GM12878 (cell line): ENCODE measurements at regions not wholly inside any gene's neighbourhood (a gene's known extent, or its start where the extent isn't known, plus 50 kb on each side); places are given as distances from the start of the nearest gene placed in this dataset.
A peak's percentile ranks its signal among the peaks of the same experiment; 100 is the strongest.

Experiments
- ATAC-seq: fragments of 200-7000 bp; cut with Tn5 transposase; 3 replicates; pipeline ENCODE4 v1.9.1; 2020; ENCODE audit warnings: mild to moderate bottlenecking, moderate library complexity
- BruUV-seq: library from RNA; stranded (reverse); fragments of 400-500 nt; replicated peaks from 2 replicates; lab custom pipeline; 2021; lab: Mats Ljungman, UMichigan
- CTCF ChIA-PET: fragments of 300-600 bp; sonication (Branson Sonifier 250); formaldehyde crosslinking; extraction: SDS; loops from one replicate; lab custom pipeline; 2021; ENCODE audit warnings: inconsistent platforms; lab: Yijun Ruan, JAX
- POLR2A ChIA-PET: fragments of 350-600 bp; formaldehyde crosslinking; extraction: SDS; loops from one replicate; lab custom pipeline; 2021; ENCODE audit warnings: inconsistent platforms; lab: Charles Lee
- RAD21 ChIA-PET: fragments of 300-600 bp; sonication (Branson Sonifier 250); formaldehyde crosslinking; loops from one replicate; lab custom pipeline; 2023; ENCODE audit warnings: antibody characterized with exemption; ENCODE audit not compliant: unreplicated experiment; lab: Charles Lee
- SMC1A ChIA-PET: fragments of 300-600 bp; sonication (Branson Sonifier 250); formaldehyde crosslinking; loops from one replicate; lab custom pipeline; 2023; ENCODE audit not compliant: unreplicated experiment, uncharacterized antibody; lab: Charles Lee
- DNase-seq: peaks from one replicate; pipeline ENCODE4 v3.0.0-alpha.2; 2011; ENCODE audit warnings: low read depth, low spot score
- FAIRE-seq: peaks from 3 replicates; lab custom pipeline; 2011; peaks lifted over from hg19 to GRCh38; lab: Jason Lieb, UNC
- H2AFZ ChIP-seq: 2 replicates; pipeline ENCODE4 v1.6.0; 2011; ENCODE audit warnings: low read depth, low read length, control low read depth; ENCODE audit not compliant: control insufficient read depth
- H3K27ac ChIP-seq: 2 replicates; pipeline ENCODE4 v1.5.1; 2011; ENCODE audit warnings: control low read depth; ENCODE audit not compliant: control insufficient read depth, insufficient read depth
- H3K27me3 ChIP-seq, 2 experiments: replicated peaks in 1 of 2; 2 replicates each; pipeline versions ENCODE4 v1.6.0 to v1.6.1; 2011; ENCODE audit warnings: low read length in 1 of 2; ENCODE audit not compliant: control insufficient read depth in 2 of 2, insufficient read depth in 2 of 2
- H3K36me3 ChIP-seq, 2 experiments: 2 replicates each; pipeline ENCODE4 v1.5.1; 2011; ENCODE audit warnings: low read length in 1 of 2; ENCODE audit not compliant: control insufficient read depth in 2 of 2, insufficient read depth in 2 of 2
- H3K4me1 ChIP-seq: 2 replicates; pipeline ENCODE4 v1.6.1; 2011; ENCODE audit warnings: mild to moderate bottlenecking, low read length, moderate library complexity, mixed read lengths; ENCODE audit not compliant: control insufficient read depth, insufficient read depth
- H3K4me2 ChIP-seq: 2 replicates; pipeline ENCODE4 v1.6.0; 2011; ENCODE audit warnings: control low read depth; ENCODE audit not compliant: control insufficient read depth, insufficient read depth
- H3K4me3 ChIP-seq: fragments of 200-600 bp; sonication (generic); 2 replicates; pipeline ENCODE4 v1.5.1; 2016
- H3K79me2 ChIP-seq: 2 replicates; pipeline ENCODE4 v1.6.0; 2011; ENCODE audit warnings: low read length; ENCODE audit not compliant: control insufficient read depth, insufficient read depth
- H3K9ac ChIP-seq: 2 replicates; pipeline ENCODE4 v1.8.0; 2011; ENCODE audit warnings: low read length, control low read depth, mixed read lengths; ENCODE audit not compliant: control insufficient read depth, insufficient read depth
- H3K9me3 ChIP-seq: replicated peaks from 3 replicates; pipeline ENCODE4 v1.5.1; 2011; ENCODE audit warnings: mild to moderate bottlenecking, low read length; ENCODE audit not compliant: control insufficient read depth, insufficient read depth
- H4K20me1 ChIP-seq: 2 replicates; pipeline ENCODE4 v1.6.0; 2011; ENCODE audit not compliant: control insufficient read depth, insufficient read depth
- BCLAF1 ChIP-seq: fragments of 450-650 bp; IDR thresholded peaks from 2 replicates; pipeline ENCODE4 v1.6.1; 2017; ENCODE audit warnings: antibody characterized with exemption, mild to moderate bottlenecking, moderate library complexity
- BRCA1 ChIP-seq: IDR thresholded peaks from 2 replicates; pipeline ENCODE4 v1.6.1; 2011; ENCODE audit warnings: low read depth, low read length, improper control_type of control experiment
- CHD2 ChIP-seq: IDR thresholded peaks from 2 replicates; pipeline ENCODE4 v1.6.1; 2011; ENCODE audit warnings: low read depth, low read length, improper control_type of control experiment, borderline replicate concordance
- E2F8 ChIP-seq: fragments of 450-650 bp; IDR thresholded peaks from 2 replicates; pipeline ENCODE4 v1.6.1; 2018; ENCODE audit warnings: mild to moderate bottlenecking, low read depth, moderate library complexity; ENCODE audit not compliant: partially characterized antibody
- EP300 ChIP-seq, 2 experiments: fragments of 150-350 bp in 1 of 2; IDR thresholded peaks; 2 replicates each; pipeline ENCODE4 v1.6.1; 2011 to 2012; ENCODE audit warnings: low read depth in 2 of 2, low read length in 2 of 2, borderline replicate concordance in 1 of 2, improper control_type of control experiment in 1 of 2, inconsistent platforms in 1 of 2; ENCODE audit not compliant: control insufficient read depth in 1 of 2
- IRF5 ChIP-seq: fragments of 450-650 bp; IDR thresholded peaks from 2 replicates; pipeline ENCODE4 v1.6.1; 2017; ENCODE audit warnings: borderline replicate concordance
- KLF5 ChIP-seq: fragments of 450-650 bp; IDR thresholded peaks from 2 replicates; pipeline ENCODE4 v1.6.1; 2014; ENCODE audit warnings: mild to moderate bottlenecking; ENCODE audit not compliant: partially characterized antibody
- MEF2B ChIP-seq: fragments of 450-650 bp; IDR thresholded peaks from 2 replicates; pipeline ENCODE4 v1.6.1; 2018; ENCODE audit warnings: mild to moderate bottlenecking, moderate library complexity; ENCODE audit not compliant: partially characterized antibody, poor library complexity, severe bottlenecking
- NFYB ChIP-seq: IDR thresholded peaks from 2 replicates; pipeline ENCODE4 v1.6.1; 2011; ENCODE audit warnings: low read depth, mild to moderate bottlenecking, low read length, improper control_type of control experiment, moderate library complexity; ENCODE audit not compliant: insufficient read depth
- NRF1 ChIP-seq: conservative IDR thresholded peaks from 2 replicates; pipeline ENCODE4 v1.6.1; 2011; ENCODE audit warnings: mild to moderate bottlenecking, low read depth, low read length, improper control_type of control experiment
- SMARCA5 ChIP-seq: fragments of 450-650 bp; IDR thresholded peaks from 2 replicates; pipeline ENCODE4 v1.6.1; 2017; ENCODE audit warnings: mild to moderate bottlenecking
- TCF3 ChIP-seq: IDR thresholded peaks from 2 replicates; pipeline ENCODE4 v1.6.1; 2012; ENCODE audit warnings: low read depth, mild to moderate bottlenecking, low read length, borderline replicate concordance; ENCODE audit not compliant: insufficient read depth
- WGBS: methylation state at CpG from one replicate; pipeline ENCODE4 v1.1.6; 2016; ENCODE audit warnings: low lambda C conversion rate; ENCODE audit not compliant: insufficient replicate concordance, insufficient coverage; ENCODE audit errors: missing lambda C conversion rate; 5-methylcytosine and 5-hydroxymethylcytosine counted together
- in situ Hi-C: fragments of 300-500 bp; cut with MboI; formaldehyde crosslinking; loops from 9 replicates; pipeline ENCODE4 v1.14.3; 2018; ENCODE audit warnings: mixed read lengths
- intact Hi-C: fragments of 100-400 bp; cut with micrococcal nuclease; formaldehyde crosslinking; loops from one replicate; pipeline ENCODE4 v1.14.2; 2022; ENCODE audit not compliant: unreplicated experiment

GRCh38 chr6:26273673-26274588, 91.1 kb upstream of the BTN3A2 start:
- RAD21 ChIA-PET: interaction anchor here (1.0 to 5.3 kb wide), 11 partner anchors 11 to 101 kb away, joined by 3 to 43 read pairs (median 6); a partner anchor contains a TSS
- H3K79me2 ChIP-seq: peaks cover 3% of the 10 kb centered on the region
- ATAC-seq: peak; percentile 3
- H3K4me1 ChIP-seq: peaks cover 3% of the 10 kb centered on the region
- no peak for FAIRE-seq
- H2AFZ ChIP-seq: peak overlapping the region; percentile 63
- SMC1A ChIA-PET: interaction anchor here (1.0 to 6.1 kb wide), 13 partner anchors 10 to 172 kb away, joined by 3 to 49 read pairs (median 6); a partner anchor contains a TSS
- 1% methylated on average over 21 of the region's 21 CpGs for WGBS
- BruUV-seq: no TSS peak
- CTCF ChIA-PET: interaction anchor here (0.9 to 10.7 kb wide), 9 partner anchors 9 to 208 kb away, joined by 3 to 131 read pairs (median 6); a partner anchor contains a TSS
- intact Hi-C loops (loop anchor here (2.0 to 10.0 kb wide), 8 partner anchors 38 to 1619 kb away; a partner anchor contains a TSS), in situ Hi-C loops (loop anchor here (5.0 kb wide), 1 partner anchor 858 kb away; a partner anchor contains a TSS)
- H3K27me3 ChIP-seq: no peaks in the 10 kb centered on the region
- no peaks in the 10 kb centered on the region for H3K9me3 ChIP-seq
- H3K4me3 ChIP-seq: peak overlapping the region; percentile 80
- POLR2A ChIA-PET: interaction anchor here (0.8 to 7.0 kb wide), 20 partner anchors 10 to 873 kb away, joined by 3 to 86 read pairs (median 4); a partner anchor contains a TSS
- no peaks in the 10 kb centered on the region for H3K36me3 ChIP-seq
- H4K20me1 ChIP-seq: no peaks in the 10 kb centered on the region
- H3K9ac ChIP-seq: peak overlapping the region; percentile 84
- DNase-seq: no peak
- peak overlapping the region; percentile 95 for H3K4me2 ChIP-seq
- peak overlapping the region; percentile 93 for H3K27ac ChIP-seq
- TF ChIP-seq BCLAF1 (no peak), EP300 (IDR thresholded peaks at IDR 0.05; ENCODE audit: borderline replicate concordance in 1 of 2, control insufficient read depth in 1 of 2, low read depth in 2 of 2, low read length in 2 of 2) (0 out of 4 replicates have a peak, but pooled peaks of 1 of the 2 experiments have one; percentile 27), IRF5 (no peak), SMARCA5 (no peak), MEF2B (no peak), NFYB (0 out of 2 replicates have a peak, but pooled peaks have one; percentile 48), TCF3 (no peak), BRCA1 (no peak), NRF1 (no peak), CHD2 (no peak), KLF5 (no peak), E2F8 (no peak)
